ENCODE measurements at regions not wholly inside any gene's neighbourhood (a gene's known extent, or its start where the extent isn't known, plus 50 kb on each side); places are given as distances from the start of the nearest gene placed in this dataset.
A peak's percentile ranks its signal among the peaks of the same experiment; 100 is the strongest.

GRCh38 chr9:71632776-71633175 is 135.5 kb downstream of the CEMIP2 start:
- Histone ChIP-seq H3K4me1 (peaks cover 0 to 32% (median 5%) of the 10 kb centered on the region in 6 donors), H3K36me3 (no peaks in the 10 kb centered on the region), H3K27me3 (replicated peaks in 1 of 7) (no peaks in the 10 kb centered on the region), H3K4me3 (no peak overlapping the region), H3K9me3 (no peaks in the 10 kb centered on the region), H3K27ac (no peak overlapping the region)
- no peak for DNase-seq
- 82 to 90% (median 90%) methylated on average over 5 of the region's 5 CpGs for WGBS, 5 donors
- TF ChIP-seq POLR2AphosphoS5 (IDR thresholded peaks at IDR 0.05) (no peak), POLR2A (IDR thresholded peaks at IDR 0.05) (no peak), CTCF (IDR thresholded peaks at IDR 0.05 in 8 of 11, conservative IDR thresholded peaks at IDR 0.05 in 3 of 11) (no peak)
- intact Hi-C loops (cut with DNase I; ENCODE audit: low total_unique reads), result no loop called here

GRCh38 chr9:71630377-71630995 is 137.8 kb downstream of the CEMIP2 start:
- Histone ChIP-seq H3K4me1 (peaks cover 0 to 17% (median 2%) of the 10 kb centered on the region in 6 donors), H3K27me3 (replicated peaks in 1 of 7) (no peaks in the 10 kb centered on the region), H3K4me3 (no peak overlapping the region), H3K36me3 (no peaks in the 10 kb centered on the region), H3K9me3 (no peaks in the 10 kb centered on the region), H3K27ac (peak overlapping the region in 7 of 8 donors; percentile 1 to 59 (median 32))
- no peak for DNase-seq
- 50 to 67% (median 64%) methylated on average over 3 of the region's 3 CpGs for WGBS, 5 donors
- TF ChIP-seq POLR2AphosphoS5 (IDR thresholded peaks at IDR 0.05) (no peak), POLR2A (IDR thresholded peaks at IDR 0.05) (no peak), CTCF (IDR thresholded peaks at IDR 0.05 in 8 of 11, conservative IDR thresholded peaks at IDR 0.05 in 3 of 11) (no peak)
- intact Hi-C loops (cut with DNase I; ENCODE audit: low total_unique reads), result no loop called here

- H3K4me1 ChIP-seq, result peaks cover 0 to 17% (median 2%) of the 10 kb centered on the region in 6 donors
- TF ChIP-seq POLR2A (IDR thresholded peaks at IDR 0.05), result no peak
- TF ChIP-seq CTCF (IDR thresholded peaks at IDR 0.05 in 8 of 11, conservative IDR thresholded peaks at IDR 0.05 in 3 of 11), result no peak
- no peak for TF ChIP-seq POLR2AphosphoS5 (IDR thresholded peaks at IDR 0.05)
- H3K27ac ChIP-seq, result peak overlapping the region in 3 of 8 donors; percentile 27 to 59 (median 51)
- DNase-seq, result no peak
- no peaks in the 10 kb centered on the region for H3K36me3 ChIP-seq
- no peaks in the 10 kb centered on the region for H3K9me3 ChIP-seq
- H3K4me3 ChIP-seq, result no peak overlapping the region
- intact Hi-C loops (cut with DNase I; ENCODE audit: low total_unique reads), result no loop called here
- 35 to 46% (median 41%) methylated on average over 3 of the region's 3 CpGs for WGBS, 5 donors
- H3K27me3 ChIP-seq (replicated peaks in 1 of 7), result no peaks in the 10 kb centered on the region
Measured at GRCh38 chr9:71629578-71630215, 138.6 kb downstream of the CEMIP2 start.

- no peak for DNase-seq
Measured at GRCh38 chr9:71628247-71628646, 140.1 kb downstream of the CEMIP2 start.

More at GRCh38 chr9:71628247-71628646, 140.1 kb downstream of the CEMIP2 start:
- intact Hi-C loops (cut with DNase I; ENCODE audit: low total_unique reads), result no loop called here
- no peak for TF ChIP-seq POLR2A (IDR thresholded peaks at IDR 0.05)
- peak in 6 of 11 experiments; percentile 20 to 37 (median 28) for TF ChIP-seq CTCF (IDR thresholded peaks at IDR 0.05 in 8 of 11, conservative IDR thresholded peaks at IDR 0.05 in 3 of 11)
- TF ChIP-seq POLR2AphosphoS5 (IDR thresholded peaks at IDR 0.05), result no peak
- Histone ChIP-seq H3K36me3 (no peaks in the 10 kb centered on the region), H3K4me3 (no peak overlapping the region), H3K4me1 (peaks cover 0 to 17% (median 2%) of the 10 kb centered on the region in 6 donors), H3K27ac (no peak overlapping the region), H3K27me3 (replicated peaks in 1 of 7) (no peaks in the 10 kb centered on the region), H3K9me3 (no peaks in the 10 kb centered on the region)
- WGBS, 5 donors, result 80 to 90% (median 86%) methylated on average over 3 of the region's 3 CpGs
